Neuronal stem cell (in vitro differentiated cells): ENCODE measurements at regions not wholly inside any gene's neighbourhood (a gene's known extent, or its start where the extent isn't known, plus 50 kb on each side); places are given as distances from the start of the nearest gene placed in this dataset.

Experiments used
- DNase-seq: peaks from one replicate; pipeline ENCODE4 v3.0.0-alpha.2; 2013; ENCODE audit warnings: low spot score
- H2AFZ ChIP-seq: one replicate; pipeline ENCODE4 v1.6.1; 2013; ENCODE audit warnings: mild to moderate bottlenecking, low read length, inconsistent platforms
- H2AK5ac ChIP-seq: 2 replicates; pipeline ENCODE4 v1.6.1; 2013; ENCODE audit warnings: low read depth, mild to moderate bottlenecking, inconsistent platforms, low read length, moderate library complexity, mixed read lengths
- H2BK120ac ChIP-seq: 2 replicates; pipeline ENCODE4 v1.6.1; 2013; ENCODE audit warnings: low read depth, mild to moderate bottlenecking, inconsistent platforms, low read length, moderate library complexity, mixed read lengths
- H2BK12ac ChIP-seq: one replicate; pipeline ENCODE4 v1.6.1; 2013; ENCODE audit warnings: low read length, inconsistent platforms
- H2BK15ac ChIP-seq: 2 replicates; pipeline ENCODE4 v1.6.1; 2013; ENCODE audit warnings: mild to moderate bottlenecking, low read length, inconsistent platforms, mixed read lengths
- H2BK5ac ChIP-seq: one replicate; pipeline ENCODE4 v1.6.1; 2013; ENCODE audit warnings: inconsistent platforms, mild to moderate bottlenecking, low read length, moderate library complexity
- H3K14ac ChIP-seq: one replicate; pipeline ENCODE4 v1.6.1; 2013; ENCODE audit warnings: low read length, inconsistent platforms
- H3K18ac ChIP-seq: 2 replicates; pipeline ENCODE4 v1.6.1; 2013; ENCODE audit warnings: low read length, inconsistent platforms
- H3K23ac ChIP-seq: 2 replicates; pipeline ENCODE4 v1.6.1; 2013; ENCODE audit warnings: low read depth, mild to moderate bottlenecking, mixed read lengths, low read length, inconsistent platforms; ENCODE audit not compliant: poor library complexity
- H3K27ac ChIP-seq: replicated peaks from 3 replicates; pipeline ENCODE4 v1.5.1; 2013; ENCODE audit warnings: low read length, inconsistent platforms
- H3K27me3 ChIP-seq, 3 experiments: 2 replicates each; pipeline ENCODE4 v1.6.1; 2013; ENCODE audit warnings: low read length in 3 of 3, mild to moderate bottlenecking in 2 of 3, inconsistent platforms in 1 of 3, low read depth in 1 of 3, mixed read lengths in 1 of 3, moderate library complexity in 1 of 3; ENCODE audit not compliant: control insufficient read depth in 3 of 3, insufficient read depth in 3 of 3
- H3K36me3 ChIP-seq, 2 donors: replicated peaks in 1 of 2; 2 replicates each; pipeline ENCODE4 v1.6.1; 2013; ENCODE audit warnings: low read length in 2 of 2; ENCODE audit not compliant: control insufficient read depth in 2 of 2, insufficient read depth in 2 of 2
- H3K4ac ChIP-seq: 2 replicates; pipeline ENCODE4 v1.6.1; 2013; ENCODE audit warnings: inconsistent platforms, mild to moderate bottlenecking, low read length, moderate library complexity
- H3K4me1 ChIP-seq, 2 donors: 1 replicate in 1 of 2; 2 replicates in 1 of 2; pipeline ENCODE4 v1.6.1; 2013; ENCODE audit warnings: low read length in 2 of 2, low read depth in 1 of 2; ENCODE audit not compliant: control insufficient read depth in 2 of 2, insufficient read depth in 1 of 2
- H3K4me2 ChIP-seq: one replicate; pipeline ENCODE4 v1.6.1; 2013; ENCODE audit warnings: mild to moderate bottlenecking, low read length, inconsistent platforms; ENCODE audit not compliant: insufficient read depth, poor library complexity, severe bottlenecking
- H3K4me3 ChIP-seq, 2 donors: 2 replicates each; pipeline ENCODE4 v1.5.1; 2013; ENCODE audit warnings: low read length in 2 of 2, mild to moderate bottlenecking in 2 of 2, inconsistent platforms in 1 of 2, moderate library complexity in 1 of 2
- H3K79me1 ChIP-seq: one replicate; pipeline ENCODE4 v1.6.1; 2013; ENCODE audit warnings: low read depth, mild to moderate bottlenecking, inconsistent platforms, low read length, moderate library complexity
- H3K9ac ChIP-seq: one replicate; pipeline ENCODE4 v1.6.1; 2013; ENCODE audit warnings: mild to moderate bottlenecking, low read depth, low read length, inconsistent platforms; ENCODE audit not compliant: poor library complexity
- H3K9me3 ChIP-seq, 2 donors: replicated peaks in 1 of 2; 2 replicates each; pipeline versions ENCODE3 to v1.6.1; 2013; ENCODE audit warnings: low read length in 2 of 2, mild to moderate bottlenecking in 2 of 2, inconsistent platforms in 1 of 2, low read depth in 1 of 2, mixed read lengths in 1 of 2, moderate library complexity in 1 of 2; ENCODE audit not compliant: control insufficient read depth in 2 of 2, insufficient read depth in 1 of 2
- H4K8ac ChIP-seq: one replicate; pipeline ENCODE4 v1.6.1; 2013; ENCODE audit warnings: low read depth, mild to moderate bottlenecking, inconsistent platforms, low read length, moderate library complexity
- H4K91ac ChIP-seq: one replicate; pipeline ENCODE4 v1.6.1; 2013; ENCODE audit warnings: low read length, low read depth, mild to moderate bottlenecking, inconsistent platforms; ENCODE audit not compliant: poor library complexity
- WGBS, 2 donors: extraction: QIAGEN DNeasy Blood & Tissue Kit; methylation state at CpG; one replicate each; pipeline ENCODE4 v1.1.7; 2013; ENCODE audit warnings: missing lambda C conversion rate in 2 of 2, mixed read lengths in 1 of 2; ENCODE audit not compliant: insufficient read length in 2 of 2, insufficient replicate concordance in 1 of 2; ENCODE audit errors: extremely low coverage in 2 of 2; 5-methylcytosine and 5-hydroxymethylcytosine counted together

GRCh38 chr2:34387536-34387935, 788.4 kb upstream of the FAM98A start:
- Histone ChIP-seq H3K27me3 (no peaks in the 10 kb centered on the region), H3K9me3 (no peaks in the 10 kb centered on the region), H3K9ac (no peak overlapping the region), H3K4ac (no peak overlapping the region), H2AK5ac (no peak overlapping the region), H3K23ac (no peak overlapping the region), H2AFZ (no peak overlapping the region), H4K91ac (no peak overlapping the region), H2BK15ac (no peak overlapping the region), H4K8ac (no peak overlapping the region), H2BK12ac (no peak overlapping the region), H3K79me1 (no peaks in the 10 kb centered on the region), H2BK120ac (no peak overlapping the region), H3K4me1 (no peaks in the 10 kb centered on the region), H3K4me3 (no peak overlapping the region), H2BK5ac (no peak overlapping the region), H3K18ac (no peak overlapping the region), H3K4me2 (no peak overlapping the region), H3K36me3 (no peaks in the 10 kb centered on the region), H3K14ac (no peak overlapping the region), H3K27ac (no peak overlapping the region)
- DNase-seq = no peak
- no CpG with 5 or more reads among the region's 3 CpGs for WGBS, 2 donors

- no peak overlapping the region for H3K27ac ChIP-seq
- H3K14ac ChIP-seq = no peak overlapping the region
- H4K8ac ChIP-seq = no peak overlapping the region
- no peak overlapping the region for H2BK15ac ChIP-seq
- H3K9ac ChIP-seq = no peak overlapping the region
- no peak overlapping the region for H2BK120ac ChIP-seq
- H4K91ac ChIP-seq = no peak overlapping the region
- no peak overlapping the region for H2BK5ac ChIP-seq
- no peak overlapping the region for H2BK12ac ChIP-seq
- H3K4ac ChIP-seq = no peak overlapping the region
- no peak overlapping the region for H3K4me2 ChIP-seq
- no peak overlapping the region for H3K4me3 ChIP-seq
- no peak overlapping the region for H3K23ac ChIP-seq
- no peaks in the 10 kb centered on the region for H3K79me1 ChIP-seq
- WGBS, 2 donors = no CpG with 5 or more reads among the region's 2 CpGs
- no peak overlapping the region for H2AFZ ChIP-seq
- no peak overlapping the region for H2AK5ac ChIP-seq
- no peaks in the 10 kb centered on the region for H3K27me3 ChIP-seq
- H3K9me3 ChIP-seq = no peaks in the 10 kb centered on the region
- H3K36me3 ChIP-seq = no peaks in the 10 kb centered on the region
- no peak for DNase-seq
- H3K18ac ChIP-seq = no peak overlapping the region
- H3K4me1 ChIP-seq = no peaks in the 10 kb centered on the region
Observed at GRCh38 chr2:34379586-34379985, 780.5 kb upstream of the FAM98A start.

- peaks cover 0 to 2% (median 0%) of the 10 kb centered on the region in 3 experiments for H3K27me3 ChIP-seq
- no peak overlapping the region for H3K27ac ChIP-seq
- no peak overlapping the region for H2AK5ac ChIP-seq
- no peaks in the 10 kb centered on the region for H3K79me1 ChIP-seq
- H4K8ac ChIP-seq = no peak overlapping the region
- no peak overlapping the region for H2BK5ac ChIP-seq
- H3K36me3 ChIP-seq = no peaks in the 10 kb centered on the region
- no peak overlapping the region for H2BK120ac ChIP-seq
- H2BK12ac ChIP-seq = no peak overlapping the region
- no CpG with 5 or more reads among the region's 4 CpGs for WGBS, 2 donors
- no peaks in the 10 kb centered on the region for H3K4me1 ChIP-seq
- no peak overlapping the region for H3K4me2 ChIP-seq
- H3K4ac ChIP-seq = no peak overlapping the region
- H2BK15ac ChIP-seq = no peak overlapping the region
- H3K18ac ChIP-seq = no peak overlapping the region
- H3K9me3 ChIP-seq = no peaks in the 10 kb centered on the region
- H3K9ac ChIP-seq = no peak overlapping the region
- no peak overlapping the region for H2AFZ ChIP-seq
- H3K14ac ChIP-seq = no peak overlapping the region
- no peak overlapping the region for H4K91ac ChIP-seq
- no peak overlapping the region for H3K4me3 ChIP-seq
- no peak overlapping the region for H3K23ac ChIP-seq
- DNase-seq = no peak
Observed at GRCh38 chr2:34373586-34374233, 774.6 kb upstream of the FAM98A start.

GRCh38 chr2:34372967-34373366, 773.9 kb upstream of the FAM98A start:
- Histone ChIP-seq H2BK5ac (no peak overlapping the region), H3K4me1 (no peaks in the 10 kb centered on the region), H2BK12ac (no peak overlapping the region), H3K18ac (no peak overlapping the region), H3K14ac (no peak overlapping the region), H3K36me3 (no peaks in the 10 kb centered on the region), H2BK15ac (no peak overlapping the region), H3K4me2 (no peak overlapping the region), H4K8ac (no peak overlapping the region), H3K79me1 (no peaks in the 10 kb centered on the region), H2AFZ (no peak overlapping the region), H3K9me3 (no peaks in the 10 kb centered on the region), H2AK5ac (no peak overlapping the region), H2BK120ac (no peak overlapping the region), H3K4me3 (no peak overlapping the region), H3K23ac (no peak overlapping the region), H3K4ac (no peak overlapping the region), H3K9ac (no peak overlapping the region), H3K27ac (no peak overlapping the region), H3K27me3 (peaks cover 0 to 2% (median 0%) of the 10 kb centered on the region in 3 experiments), H4K91ac (no peak overlapping the region)
- WGBS, 2 donors = no CpG with 5 or more reads among the region's 2 CpGs
- no peak for DNase-seq
